GM12873 (cell line): ENCODE measurements at regions not wholly inside any gene's neighbourhood (a gene's known extent, or its start where the extent isn't known, plus 50 kb on each side); places are given as distances from the start of the nearest gene placed in this dataset.

Source experiments
- TF ChIP-seq, protein P1 (sequence below): IDR thresholded peaks from 2 replicates; pipeline ENCODE4 v1.5.1; 2012; ENCODE audit warnings: low read depth, mild to moderate bottlenecking, moderate library complexity, low read length, control low read depth; ENCODE audit not compliant: insufficient read depth; ENCODE audit errors: missing control alignments

DNA sequence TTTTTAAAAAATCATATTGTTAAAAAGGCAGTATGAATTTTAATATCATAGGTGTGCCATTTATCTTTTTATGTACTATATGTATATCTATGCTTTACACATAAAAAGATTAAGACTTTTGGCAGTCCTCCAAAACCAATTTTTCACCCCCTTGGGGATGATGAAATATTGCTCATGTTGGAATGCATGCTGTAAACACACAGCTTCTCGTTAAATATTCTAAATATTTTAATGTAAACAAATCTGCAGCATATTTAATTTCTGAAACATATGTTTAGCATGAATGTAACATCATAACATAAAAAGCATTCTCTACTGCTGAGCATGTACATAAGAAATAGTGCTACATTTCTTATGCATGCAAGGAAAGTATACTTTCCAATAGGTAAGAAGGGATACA lies 484.3 kb upstream of the LRATD1 start:
- TF ChIP-seq, protein P1, sequence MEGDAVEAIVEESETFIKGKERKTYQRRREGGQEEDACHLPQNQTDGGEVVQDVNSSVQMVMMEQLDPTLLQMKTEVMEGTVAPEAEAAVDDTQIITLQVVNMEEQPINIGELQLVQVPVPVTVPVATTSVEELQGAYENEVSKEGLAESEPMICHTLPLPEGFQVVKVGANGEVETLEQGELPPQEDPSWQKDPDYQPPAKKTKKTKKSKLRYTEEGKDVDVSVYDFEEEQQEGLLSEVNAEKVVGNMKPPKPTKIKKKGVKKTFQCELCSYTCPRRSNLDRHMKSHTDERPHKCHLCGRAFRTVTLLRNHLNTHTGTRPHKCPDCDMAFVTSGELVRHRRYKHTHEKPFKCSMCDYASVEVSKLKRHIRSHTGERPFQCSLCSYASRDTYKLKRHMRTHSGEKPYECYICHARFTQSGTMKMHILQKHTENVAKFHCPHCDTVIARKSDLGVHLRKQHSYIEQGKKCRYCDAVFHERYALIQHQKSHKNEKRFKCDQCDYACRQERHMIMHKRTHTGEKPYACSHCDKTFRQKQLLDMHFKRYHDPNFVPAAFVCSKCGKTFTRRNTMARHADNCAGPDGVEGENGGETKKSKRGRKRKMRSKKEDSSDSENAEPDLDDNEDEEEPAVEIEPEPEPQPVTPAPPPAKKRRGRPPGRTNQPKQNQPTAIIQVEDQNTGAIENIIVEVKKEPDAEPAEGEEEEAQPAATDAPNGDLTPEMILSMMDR, result no peak

DNA sequence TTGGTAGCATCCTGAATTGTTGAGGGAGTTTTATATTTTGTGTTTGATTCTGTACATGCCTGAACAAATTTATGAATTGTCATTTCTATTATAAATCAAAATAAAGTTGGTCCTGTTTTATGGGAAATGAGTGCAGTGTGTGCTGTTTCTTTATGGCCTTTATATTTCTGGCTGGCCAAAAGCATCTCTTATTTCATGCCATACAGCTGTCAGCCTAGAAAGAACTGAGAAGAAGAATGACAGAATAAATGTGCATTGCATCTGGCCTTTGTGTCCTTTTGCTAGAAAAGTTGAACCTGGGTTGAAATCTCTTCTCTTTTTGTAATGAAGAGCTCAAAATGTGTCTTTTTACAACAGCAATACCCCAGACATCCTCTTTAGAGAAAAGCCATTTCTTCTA lies 474.7 kb upstream of the LRATD1 start:
- TF ChIP-seq, protein P1, result no peak

- TF ChIP-seq, protein P1, result no peak
Measured at GRCh38 chr2:14180333-14180732, 452.2 kb upstream of the LRATD1 start.

DNA sequence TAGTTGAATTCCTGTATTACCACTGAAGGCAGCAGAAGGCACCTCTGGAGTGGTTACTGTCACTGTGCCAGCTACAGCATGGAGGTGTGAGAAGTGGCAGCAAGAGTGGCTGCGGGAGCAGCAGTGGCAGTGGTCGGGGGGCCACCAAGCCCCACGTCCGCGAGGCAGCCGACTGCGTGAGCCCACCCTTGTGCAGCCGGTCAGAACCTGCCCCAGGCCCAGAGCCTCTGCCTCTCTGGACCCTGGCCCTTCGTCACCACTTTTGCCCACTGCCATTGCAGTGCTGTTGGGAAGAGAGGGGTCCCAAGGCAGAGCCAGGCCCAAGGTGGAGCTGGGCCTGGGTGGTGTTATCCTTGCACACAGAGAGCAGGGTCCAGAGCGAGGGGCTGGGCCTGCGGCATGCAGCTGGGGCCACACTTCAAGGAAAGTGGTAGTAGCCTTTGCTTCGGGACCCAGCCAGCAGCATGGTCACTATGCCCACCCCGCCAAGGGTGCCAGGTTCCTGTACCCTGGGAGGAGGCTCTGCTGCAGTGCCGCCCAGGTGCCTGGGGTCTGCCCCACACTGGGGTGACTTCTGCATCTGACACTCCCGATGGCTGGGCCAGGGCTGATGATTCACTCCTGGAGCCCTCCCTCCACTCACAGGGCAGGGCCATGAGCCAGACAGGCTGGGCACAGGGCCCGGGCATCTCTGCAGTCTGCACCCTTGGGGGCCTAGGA lies 450.1 kb upstream of the LRATD1 start:
- TF ChIP-seq, protein P1, result no peak

DNA sequence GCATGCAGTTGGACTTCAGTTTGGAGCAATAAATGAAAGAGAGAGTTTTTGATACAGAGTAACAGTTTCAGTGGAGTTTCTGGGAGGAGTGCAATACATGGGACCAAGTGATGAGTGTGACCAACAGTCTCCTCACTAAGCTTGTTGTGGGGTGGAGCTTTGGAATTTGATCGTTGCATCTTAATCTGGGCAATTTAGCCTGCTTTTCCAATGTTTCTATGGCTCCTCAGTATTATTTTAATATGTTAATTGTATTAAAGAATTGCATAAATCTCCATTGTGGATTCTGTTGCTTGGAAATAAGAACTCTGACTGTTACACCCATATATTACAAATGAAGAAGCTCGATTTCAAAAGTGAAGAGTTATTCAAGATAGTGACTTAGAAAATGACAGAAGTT lies 446.6 kb upstream of the LRATD1 start:
- TF ChIP-seq, protein P1, result no peak

DNA sequence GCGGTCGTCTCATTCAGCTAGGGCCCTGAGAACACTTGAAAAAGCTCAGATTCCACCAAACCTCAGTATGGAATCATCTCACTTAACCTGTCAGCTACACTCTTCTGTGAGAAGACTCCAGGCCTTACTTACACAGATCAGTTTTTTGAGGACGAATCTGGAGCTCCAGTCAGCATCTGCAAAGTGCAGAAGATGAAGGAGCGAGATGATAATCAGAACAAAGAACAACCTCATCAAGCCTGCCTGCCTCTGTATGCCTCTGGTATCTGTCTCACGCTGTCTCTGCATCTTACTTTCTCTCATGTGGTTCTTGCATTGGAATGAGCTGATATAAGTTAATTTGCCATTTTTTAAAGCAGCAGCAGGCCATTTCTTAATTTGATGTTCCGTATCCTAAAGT lies 444.1 kb upstream of the LRATD1 start:
- TF ChIP-seq, protein P1, result no peak

- TF ChIP-seq, protein P1, result no peak
Measured at GRCh38 chr2:14189929-14190328, 442.6 kb upstream of the LRATD1 start.

- TF ChIP-seq, protein P1, result no peak
Measured at GRCh38 chr2:14194233-14194632, 438.3 kb upstream of the LRATD1 start.
